GM12878 (cell line): ENCODE measurements at regions not wholly inside any gene's neighbourhood (a gene's known extent, or its start where the extent isn't known, plus 50 kb on each side); places are given as distances from the start of the nearest gene placed in this dataset.

Experiments used
- ATAC-seq: fragments of 200-7000 bp; cut with Tn5 transposase; 3 replicates; pipeline ENCODE4 v1.9.1; 2020; ENCODE audit warnings: mild to moderate bottlenecking, moderate library complexity
- BruUV-seq: library from RNA; stranded (reverse); fragments of 400-500 nt; replicated peaks from 2 replicates; lab custom pipeline; 2021; lab: Mats Ljungman, UMichigan
- CTCF ChIA-PET: fragments of 300-600 bp; sonication (Branson Sonifier 250); formaldehyde crosslinking; extraction: SDS; loops from one replicate; lab custom pipeline; 2021; ENCODE audit warnings: inconsistent platforms; lab: Yijun Ruan, JAX
- POLR2A ChIA-PET: fragments of 350-600 bp; formaldehyde crosslinking; extraction: SDS; loops from one replicate; lab custom pipeline; 2021; ENCODE audit warnings: inconsistent platforms; lab: Charles Lee
- RAD21 ChIA-PET: fragments of 300-600 bp; sonication (Branson Sonifier 250); formaldehyde crosslinking; loops from one replicate; lab custom pipeline; 2023; ENCODE audit warnings: antibody characterized with exemption; ENCODE audit not compliant: unreplicated experiment; lab: Charles Lee
- SMC1A ChIA-PET: fragments of 300-600 bp; sonication (Branson Sonifier 250); formaldehyde crosslinking; loops from one replicate; lab custom pipeline; 2023; ENCODE audit not compliant: unreplicated experiment, uncharacterized antibody; lab: Charles Lee
- DNase-seq: peaks from one replicate; pipeline ENCODE4 v3.0.0-alpha.2; 2011; ENCODE audit warnings: low read depth, low spot score
- FAIRE-seq: peaks from 3 replicates; lab custom pipeline; 2011; peaks lifted over from hg19 to GRCh38; lab: Jason Lieb, UNC
- H2AFZ ChIP-seq: 2 replicates; pipeline ENCODE4 v1.6.0; 2011; ENCODE audit warnings: low read depth, low read length, control low read depth; ENCODE audit not compliant: control insufficient read depth
- H3K27ac ChIP-seq: 2 replicates; pipeline ENCODE4 v1.5.1; 2011; ENCODE audit warnings: control low read depth; ENCODE audit not compliant: control insufficient read depth, insufficient read depth
- H3K27me3 ChIP-seq, 2 experiments: replicated peaks in 1 of 2; 2 replicates each; pipeline versions ENCODE4 v1.6.0 to v1.6.1; 2011; ENCODE audit warnings: low read length in 1 of 2; ENCODE audit not compliant: control insufficient read depth in 2 of 2, insufficient read depth in 2 of 2
- H3K36me3 ChIP-seq, 2 experiments: 2 replicates each; pipeline ENCODE4 v1.5.1; 2011; ENCODE audit warnings: low read length in 1 of 2; ENCODE audit not compliant: control insufficient read depth in 2 of 2, insufficient read depth in 2 of 2
- H3K4me1 ChIP-seq: 2 replicates; pipeline ENCODE4 v1.6.1; 2011; ENCODE audit warnings: mild to moderate bottlenecking, low read length, moderate library complexity, mixed read lengths; ENCODE audit not compliant: control insufficient read depth, insufficient read depth
- H3K4me2 ChIP-seq: 2 replicates; pipeline ENCODE4 v1.6.0; 2011; ENCODE audit warnings: control low read depth; ENCODE audit not compliant: control insufficient read depth, insufficient read depth
- H3K4me3 ChIP-seq: fragments of 200-600 bp; sonication (generic); 2 replicates; pipeline ENCODE4 v1.5.1; 2016
- H3K79me2 ChIP-seq: 2 replicates; pipeline ENCODE4 v1.6.0; 2011; ENCODE audit warnings: low read length; ENCODE audit not compliant: control insufficient read depth, insufficient read depth
- H3K9ac ChIP-seq: 2 replicates; pipeline ENCODE4 v1.8.0; 2011; ENCODE audit warnings: low read length, control low read depth, mixed read lengths; ENCODE audit not compliant: control insufficient read depth, insufficient read depth
- H3K9me3 ChIP-seq: replicated peaks from 3 replicates; pipeline ENCODE4 v1.5.1; 2011; ENCODE audit warnings: mild to moderate bottlenecking, low read length; ENCODE audit not compliant: control insufficient read depth, insufficient read depth
- H4K20me1 ChIP-seq: 2 replicates; pipeline ENCODE4 v1.6.0; 2011; ENCODE audit not compliant: control insufficient read depth, insufficient read depth
- BCL3 ChIP-seq: IDR thresholded peaks from 2 replicates; pipeline ENCODE4 v1.6.1; 2011; ENCODE audit warnings: borderline replicate concordance, low read depth, mild to moderate bottlenecking, moderate library complexity, low read length; ENCODE audit not compliant: insufficient read depth, poor library complexity, severe bottlenecking
- BRCA1 ChIP-seq: IDR thresholded peaks from 2 replicates; pipeline ENCODE4 v1.6.1; 2011; ENCODE audit warnings: low read depth, low read length, improper control_type of control experiment
- ESRRA ChIP-seq: IDR thresholded peaks from 2 replicates; pipeline ENCODE4 v1.6.1; 2012; ENCODE audit warnings: mild to moderate bottlenecking, low read length, improper control_type of control experiment
- ETV6 ChIP-seq, 2 experiments: fragments of 450-650 bp in 1 of 2; IDR thresholded peaks in 1 of 2; conservative IDR thresholded peaks in 1 of 2; 2 replicates each; pipeline ENCODE4 v1.6.1; 2014; ENCODE audit warnings: antibody characterized with exemption in 1 of 2, borderline replicate concordance in 1 of 2, low read depth in 1 of 2, mild to moderate bottlenecking in 1 of 2, moderate library complexity in 1 of 2
- FOXK2 ChIP-seq: fragments of 450-650 bp; IDR thresholded peaks from 2 replicates; pipeline ENCODE4 v1.6.1; 2017; ENCODE audit warnings: mild to moderate bottlenecking, moderate library complexity
- HDAC2 ChIP-seq: fragments of 200-600 bp; sonication (generic); IDR thresholded peaks from 2 replicates; pipeline ENCODE4 v1.6.1; 2017
- MXI1 ChIP-seq: fragments of 150-350 bp; IDR thresholded peaks from 2 replicates; pipeline ENCODE4 v1.6.1; 2011; ENCODE audit warnings: low read depth, mild to moderate bottlenecking, inconsistent platforms, low read length, improper control_type of control experiment
- RAD21 ChIP-seq: IDR thresholded peaks from 2 replicates; pipeline ENCODE4 v1.6.1; 2011; ENCODE audit warnings: mild to moderate bottlenecking, low read depth, low read length, moderate library complexity; ENCODE audit not compliant: insufficient read depth
- SMARCA5 ChIP-seq: fragments of 450-650 bp; IDR thresholded peaks from 2 replicates; pipeline ENCODE4 v1.6.1; 2017; ENCODE audit warnings: mild to moderate bottlenecking
- STAT1 ChIP-seq: fragments of 450-650 bp; conservative IDR thresholded peaks from 2 replicates; pipeline ENCODE4 v1.6.1; 2014; ENCODE audit warnings: antibody characterized with exemption, mild to moderate bottlenecking
- SUPT20H ChIP-seq: IDR thresholded peaks from 2 replicates; pipeline ENCODE4 v1.6.1; 2011; ENCODE audit warnings: low read depth, mild to moderate bottlenecking, low read length, moderate library complexity, borderline replicate concordance; ENCODE audit not compliant: control insufficient read depth
- ZZZ3 ChIP-seq: IDR thresholded peaks from 2 replicates; pipeline ENCODE4 v1.6.1; 2011; ENCODE audit warnings: low read depth; ENCODE audit not compliant: control insufficient read depth, insufficient read length
- WGBS: methylation state at CpG from one replicate; pipeline ENCODE4 v1.1.6; 2016; ENCODE audit warnings: low lambda C conversion rate; ENCODE audit not compliant: insufficient replicate concordance, insufficient coverage; ENCODE audit errors: missing lambda C conversion rate; 5-methylcytosine and 5-hydroxymethylcytosine counted together
- in situ Hi-C: fragments of 300-500 bp; cut with MboI; formaldehyde crosslinking; loops from 9 replicates; pipeline ENCODE4 v1.14.3; 2018; ENCODE audit warnings: mixed read lengths
- intact Hi-C: fragments of 100-400 bp; cut with micrococcal nuclease; formaldehyde crosslinking; loops from one replicate; pipeline ENCODE4 v1.14.2; 2022; ENCODE audit not compliant: unreplicated experiment
- TF ChIP-seq, protein P1 (sequence below): fragments of 150-350 bp; IDR thresholded peaks from 2 replicates; pipeline ENCODE4 v1.6.1; 2014; ENCODE audit warnings: mild to moderate bottlenecking, low read depth, low read length

GRCh38 chr9:79286992-79287707 is 284.6 kb upstream of the TLE4 start:
- Histone ChIP-seq H3K79me2 (no peaks in the 10 kb centered on the region), H4K20me1 (no peaks in the 10 kb centered on the region), H3K4me3 (no peak overlapping the region), H3K4me1 (no peaks in the 10 kb centered on the region), H2AFZ (no peak overlapping the region), H3K27ac (no peak overlapping the region), H3K9ac (no peak overlapping the region), H3K27me3 (no peaks in the 10 kb centered on the region), H3K4me2 (no peak overlapping the region), H3K9me3 (no peaks in the 10 kb centered on the region), H3K36me3 (no peaks in the 10 kb centered on the region)
- no peak for TF ChIP-seq STAT1
- no peak for TF ChIP-seq BRCA1
- TF ChIP-seq HDAC2, result no peak
- TF ChIP-seq SUPT20H, result no peak
- TF ChIP-seq ESRRA, result no peak
- no peak for TF ChIP-seq RAD21
- TF ChIP-seq, protein P1, sequence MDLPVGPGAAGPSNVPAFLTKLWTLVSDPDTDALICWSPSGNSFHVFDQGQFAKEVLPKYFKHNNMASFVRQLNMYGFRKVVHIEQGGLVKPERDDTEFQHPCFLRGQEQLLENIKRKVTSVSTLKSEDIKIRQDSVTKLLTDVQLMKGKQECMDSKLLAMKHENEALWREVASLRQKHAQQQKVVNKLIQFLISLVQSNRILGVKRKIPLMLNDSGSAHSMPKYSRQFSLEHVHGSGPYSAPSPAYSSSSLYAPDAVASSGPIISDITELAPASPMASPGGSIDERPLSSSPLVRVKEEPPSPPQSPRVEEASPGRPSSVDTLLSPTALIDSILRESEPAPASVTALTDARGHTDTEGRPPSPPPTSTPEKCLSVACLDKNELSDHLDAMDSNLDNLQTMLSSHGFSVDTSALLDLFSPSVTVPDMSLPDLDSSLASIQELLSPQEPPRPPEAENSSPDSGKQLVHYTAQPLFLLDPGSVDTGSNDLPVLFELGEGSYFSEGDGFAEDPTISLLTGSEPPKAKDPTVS, result no peak
- TF ChIP-seq ETV6 (conservative IDR thresholded peaks at IDR 0.05 in 1 of 2, IDR thresholded peaks at IDR 0.05 in 1 of 2; ENCODE audit: borderline replicate concordance in 1 of 2, low read depth in 1 of 2), result no peak
- TF ChIP-seq FOXK2, result no peak
- no peak for TF ChIP-seq ZZZ3
- no peak for TF ChIP-seq SMARCA5
- no peak for TF ChIP-seq MXI1
- no peak for TF ChIP-seq BCL3
- DNase-seq (no peak), ATAC-seq (no peak), FAIRE-seq (no peak)
- no TSS peak for BruUV-seq
- 40% methylated on average over 7 of the region's 7 CpGs for WGBS
- ChIA-PET CTCF (no interaction called here), SMC1A (no interaction called here), POLR2A (no interaction called here), RAD21 (no interaction called here)
- intact Hi-C loops (no loop called here), in situ Hi-C loops (no loop called here)
